Hepatocyte (in vitro differentiated cells): ENCODE measurements at regions not wholly inside any gene's neighbourhood (a gene's known extent, or its start where the extent isn't known, plus 50 kb on each side); places are given as distances from the start of the nearest gene placed in this dataset.

Source experiments
- DNase-seq: peaks from one replicate; pipeline ENCODE4 v3.0.0-alpha.2; 2016; ENCODE audit warnings: low spot score
- H2AFZ ChIP-seq: fragments of 200-600 bp; sonication (generic); 2 replicates; pipeline ENCODE4 v1.6.0; 2016; ENCODE audit warnings: antibody characterized with exemption, mild to moderate bottlenecking
- H3K27ac ChIP-seq: fragments of 200-600 bp; sonication (generic); 2 replicates; pipeline ENCODE4 v1.5.1; 2016; ENCODE audit warnings: mild to moderate bottlenecking
- H3K27me3 ChIP-seq: fragments of 200-600 bp; sonication (generic); 2 replicates; pipeline ENCODE4 v1.6.1; 2016
- H3K36me3 ChIP-seq: fragments of 200-600 bp; sonication (generic); replicated peaks from 2 replicates; pipeline ENCODE4 v1.5.1; 2016; ENCODE audit warnings: low read depth; ENCODE audit not compliant: insufficient read depth
- H3K4me1 ChIP-seq: fragments of 200-600 bp; sonication (generic); 2 replicates; pipeline ENCODE4 v1.5.1; 2016; ENCODE audit warnings: mild to moderate bottlenecking, moderate library complexity; ENCODE audit not compliant: insufficient read depth
- H3K4me2 ChIP-seq: fragments of 200-600 bp; sonication (generic); 2 replicates; pipeline ENCODE4 v1.6.0; 2016
- H3K4me3 ChIP-seq: fragments of 200-600 bp; sonication (generic); 2 replicates; pipeline ENCODE4 v1.5.1; 2016; ENCODE audit warnings: mild to moderate bottlenecking
- H3K79me2 ChIP-seq: fragments of 200-600 bp; sonication (generic); 2 replicates; pipeline ENCODE4 v1.6.0; 2017; ENCODE audit warnings: mild to moderate bottlenecking
- H3K9me2 ChIP-seq: fragments of 200-600 bp; sonication (generic); replicated peaks from 2 replicates; pipeline ENCODE4 v1.6.0; 2017; ENCODE audit warnings: mild to moderate bottlenecking; ENCODE audit not compliant: insufficient read depth
- H3K9me3 ChIP-seq: fragments of 200-600 bp; sonication (generic); 2 replicates; pipeline ENCODE4 v1.5.1; 2016; ENCODE audit warnings: low read depth, mild to moderate bottlenecking
- H4K20me1 ChIP-seq: fragments of 200-600 bp; sonication (generic); 2 replicates; pipeline ENCODE4 v1.6.0; 2016; ENCODE audit warnings: mild to moderate bottlenecking; ENCODE audit not compliant: insufficient read depth, poor library complexity, severe bottlenecking
- CTCF ChIP-seq: fragments of 200-600 bp; sonication (generic); IDR thresholded peaks from 2 replicates; pipeline ENCODE4 v1.5.1; 2016; ENCODE audit warnings: antibody characterized with exemption, mild to moderate bottlenecking; ENCODE audit not compliant: poor library complexity
- EZH2 ChIP-seq: fragments of 200-600 bp; sonication (generic); IDR thresholded peaks from 2 replicates; pipeline ENCODE4 v1.6.1; 2016; ENCODE audit warnings: antibody characterized with exemption, mild to moderate bottlenecking, borderline replicate concordance
- EZH2phosphoT487 ChIP-seq: fragments of 200-600 bp; sonication (generic); IDR thresholded peaks from one replicate; pipeline ENCODE4 v1.6.1; 2018; ENCODE audit warnings: antibody characterized with exemption, mild to moderate bottlenecking, low read depth, moderate library complexity; ENCODE audit not compliant: unreplicated experiment, severe bottlenecking
- WGBS: methylation state at CpG from one replicate; pipeline ENCODE4 v1.1.6; 2016; ENCODE audit warnings: low lambda C conversion rate; ENCODE audit errors: missing lambda C conversion rate; 5-methylcytosine and 5-hydroxymethylcytosine counted together

DNA sequence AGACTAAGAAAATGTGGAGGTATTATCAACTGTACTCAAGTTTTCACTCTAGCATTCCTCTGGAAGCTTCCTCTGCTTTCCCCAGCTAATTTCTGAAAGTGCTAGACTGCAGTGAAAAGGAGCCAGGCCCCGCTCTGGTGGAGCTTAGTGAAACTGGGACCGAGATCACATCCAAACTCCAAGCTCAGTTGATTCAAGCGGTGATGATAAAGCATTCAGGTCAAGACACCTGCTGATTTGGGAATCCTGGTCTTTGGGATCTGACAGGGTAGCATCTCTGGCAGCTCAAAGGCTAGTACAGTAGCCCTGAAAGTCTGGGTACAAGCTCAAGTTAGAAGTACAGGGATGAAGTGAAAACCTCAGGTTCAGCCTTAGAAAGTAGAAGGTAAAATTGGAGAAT lies 120.2 kb upstream of the CRIM1 start:
- Histone ChIP-seq H3K27ac (no peak overlapping the region), H2AFZ (no peak overlapping the region), H3K27me3 (no peaks in the 10 kb centered on the region), H3K79me2 (no peaks in the 10 kb centered on the region), H3K9me3 (no peaks in the 10 kb centered on the region), H3K4me3 (no peak overlapping the region), H3K4me2 (no peak overlapping the region), H3K4me1 (no peaks in the 10 kb centered on the region), H3K9me2 (no peaks in the 10 kb centered on the region), H3K36me3 (no peaks in the 10 kb centered on the region), H4K20me1 (no peaks in the 10 kb centered on the region)
- no peak for TF ChIP-seq EZH2phosphoT487
- TF ChIP-seq EZH2 = no peak
- no peak for TF ChIP-seq CTCF
- 77% methylated on average over 3 of the region's 3 CpGs for WGBS
- DNase-seq = no peak

- WGBS = 64% methylated on average over 3 of the region's 3 CpGs
- no peak for DNase-seq
- H3K79me2 ChIP-seq = no peaks in the 10 kb centered on the region
- H3K27ac ChIP-seq = no peak overlapping the region
- H2AFZ ChIP-seq = no peak overlapping the region
- H3K9me3 ChIP-seq = no peaks in the 10 kb centered on the region
- TF ChIP-seq EZH2 (no peak), EZH2phosphoT487 (no peak), CTCF (no peak)
- H3K36me3 ChIP-seq = no peaks in the 10 kb centered on the region
- H3K9me2 ChIP-seq = no peaks in the 10 kb centered on the region
- H3K4me1 ChIP-seq = no peaks in the 10 kb centered on the region
- no peak overlapping the region for H3K4me2 ChIP-seq
- H3K4me3 ChIP-seq = no peak overlapping the region
- H4K20me1 ChIP-seq = no peaks in the 10 kb centered on the region
- no peaks in the 10 kb centered on the region for H3K27me3 ChIP-seq
Measured at GRCh38 chr2:36223259-36223658, 132.3 kb upstream of the CRIM1 start.

DNA sequence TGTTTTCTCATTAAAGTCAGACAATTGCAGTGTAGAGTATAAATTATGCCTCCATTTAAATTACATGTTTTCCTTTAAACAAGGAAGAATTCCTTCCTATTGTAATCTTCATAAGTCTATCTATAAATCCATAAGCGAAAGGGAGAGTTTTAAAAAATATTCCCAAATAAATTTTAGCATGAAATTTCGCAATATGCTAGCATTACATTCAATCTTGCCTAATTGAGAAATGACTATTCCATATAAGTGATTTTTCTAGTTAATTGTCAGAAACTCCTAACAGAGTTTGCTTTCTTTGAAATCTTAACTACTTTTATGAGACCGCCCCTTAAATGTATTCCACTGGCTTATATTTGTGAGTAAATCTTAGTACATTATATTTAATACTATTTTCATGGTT lies 133.1 kb upstream of the CRIM1 start:
- no peaks in the 10 kb centered on the region for H3K9me3 ChIP-seq
- H3K79me2 ChIP-seq = no peaks in the 10 kb centered on the region
- 92% methylated on average over 3 of the region's 3 CpGs for WGBS
- TF ChIP-seq EZH2 (no peak), EZH2phosphoT487 (no peak), CTCF (no peak)
- no peak overlapping the region for H3K4me2 ChIP-seq
- H2AFZ ChIP-seq = no peak overlapping the region
- no peak overlapping the region for H3K27ac ChIP-seq
- DNase-seq = no peak
- H3K36me3 ChIP-seq = no peaks in the 10 kb centered on the region
- no peaks in the 10 kb centered on the region for H3K27me3 ChIP-seq
- H4K20me1 ChIP-seq = no peaks in the 10 kb centered on the region
- no peak overlapping the region for H3K4me3 ChIP-seq
- no peaks in the 10 kb centered on the region for H3K4me1 ChIP-seq
- no peaks in the 10 kb centered on the region for H3K9me2 ChIP-seq

DNA sequence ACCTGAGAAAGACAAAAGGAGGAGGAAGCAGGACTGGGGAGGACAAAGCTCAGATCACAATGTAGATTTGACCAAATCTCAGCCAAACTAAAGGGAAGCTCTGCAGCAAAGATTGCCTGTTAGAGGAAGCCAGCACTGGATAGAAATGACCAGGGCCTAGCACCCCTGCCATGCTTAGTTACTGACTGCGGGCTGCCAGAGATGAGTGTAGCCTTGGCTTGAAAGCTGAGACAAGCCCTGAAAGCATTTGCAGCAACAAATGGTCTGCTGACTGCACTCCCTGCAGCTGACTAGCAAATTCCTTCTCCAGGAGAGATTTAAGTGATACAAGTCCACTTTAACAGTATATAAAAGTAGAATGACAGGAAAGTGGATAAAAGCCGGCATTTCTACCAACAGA lies 140.9 kb upstream of the CRIM1 start:
- TF ChIP-seq CTCF = no peak
- TF ChIP-seq EZH2phosphoT487 = no peak
- no peak for TF ChIP-seq EZH2
- H2AFZ ChIP-seq = no peak overlapping the region
- H3K9me2 ChIP-seq = no peaks in the 10 kb centered on the region
- WGBS = 58% methylated on average over 2 of the region's 2 CpGs
- H3K27ac ChIP-seq = no peak overlapping the region
- no peak overlapping the region for H3K4me2 ChIP-seq
- no peaks in the 10 kb centered on the region for H3K79me2 ChIP-seq
- no peaks in the 10 kb centered on the region for H3K4me1 ChIP-seq
- H3K4me3 ChIP-seq = no peak overlapping the region
- no peaks in the 10 kb centered on the region for H4K20me1 ChIP-seq
- no peaks in the 10 kb centered on the region for H3K27me3 ChIP-seq
- DNase-seq = no peak
- H3K9me3 ChIP-seq = no peaks in the 10 kb centered on the region
- H3K36me3 ChIP-seq = no peaks in the 10 kb centered on the region
